Right kidney (tissue), 1 donor: ENCODE measurements at regions not wholly inside any gene's neighbourhood (a gene's known extent, or its start where the extent isn't known, plus 50 kb on each side); places are given as distances from the start of the nearest gene placed in this dataset.
A peak's percentile ranks its signal among the peaks of the same experiment; 100 is the strongest.

Source experiments
- DNase-seq: peaks from one replicate; pipeline ENCODE4 v3.0.0-alpha.2; 2016

DNA sequence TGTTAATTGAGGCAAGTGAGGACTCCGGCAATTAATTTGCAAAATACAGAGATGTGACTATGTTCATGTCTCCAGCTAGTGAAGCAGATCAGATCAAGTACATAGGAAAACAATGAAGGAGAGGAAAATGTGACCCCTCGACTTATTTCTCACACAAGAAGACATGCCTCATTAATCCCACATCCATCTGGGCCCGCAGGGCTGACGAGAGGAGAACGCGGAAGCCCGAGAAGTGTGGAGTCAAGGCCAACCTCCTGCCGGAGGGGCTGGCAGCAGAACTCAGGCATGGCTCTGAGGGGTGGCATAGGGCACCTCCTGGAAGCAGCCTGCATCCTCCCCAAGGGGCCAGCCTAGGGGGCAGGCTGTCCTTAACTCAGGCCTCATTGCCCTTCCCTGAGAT, 54.4 kb downstream of the ZNF503 start:
- DNase-seq: peak; percentile 47

GRCh38 chr10:75345738-75346137, 55.8 kb downstream of the ZNF503 start:
- no peak for DNase-seq

GRCh38 chr10:75344170-75344569, 57.4 kb downstream of the ZNF503 start:
- no peak for DNase-seq

DNA sequence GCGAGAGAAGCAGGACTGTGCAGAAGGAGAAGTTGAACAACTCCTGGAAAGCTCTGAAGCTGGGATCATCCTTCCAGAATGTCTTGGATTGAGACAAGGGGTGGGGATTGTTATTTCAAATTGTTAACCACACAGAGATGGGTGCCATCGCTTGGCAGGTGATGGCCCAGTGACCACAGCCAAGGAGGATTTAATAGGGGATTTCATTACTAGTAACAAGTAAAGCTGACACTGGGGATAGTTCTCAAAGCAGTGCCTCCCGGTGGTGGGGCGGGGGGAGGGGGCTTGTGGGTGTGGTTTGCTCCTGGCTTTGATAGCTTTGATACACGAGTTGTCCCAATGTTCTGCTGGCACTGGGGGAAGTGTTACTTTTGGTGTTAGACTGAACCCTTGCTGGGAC, 59.2 kb downstream of the ZNF503 start:
- no peak for DNase-seq

DNA sequence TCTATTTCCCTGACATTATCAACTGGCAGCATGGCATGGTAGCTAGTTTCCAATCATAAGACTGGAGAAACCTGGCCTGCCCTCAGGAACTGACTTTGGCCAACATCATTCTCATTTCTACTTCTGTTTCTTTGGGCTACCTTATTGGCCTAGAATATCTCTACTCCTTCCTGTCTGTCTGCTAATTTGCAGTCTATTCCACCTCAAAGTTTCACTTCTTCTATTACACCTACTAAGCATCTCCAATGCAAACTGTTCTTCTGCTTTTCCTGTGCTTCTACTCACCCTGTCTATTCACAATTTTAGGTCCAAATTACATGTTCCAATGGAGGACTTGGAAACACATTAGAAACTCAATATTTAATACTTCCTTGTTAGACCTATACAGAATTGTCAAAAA, 65.6 kb downstream of the ZNF503 start:
- no peak for DNase-seq

DNA sequence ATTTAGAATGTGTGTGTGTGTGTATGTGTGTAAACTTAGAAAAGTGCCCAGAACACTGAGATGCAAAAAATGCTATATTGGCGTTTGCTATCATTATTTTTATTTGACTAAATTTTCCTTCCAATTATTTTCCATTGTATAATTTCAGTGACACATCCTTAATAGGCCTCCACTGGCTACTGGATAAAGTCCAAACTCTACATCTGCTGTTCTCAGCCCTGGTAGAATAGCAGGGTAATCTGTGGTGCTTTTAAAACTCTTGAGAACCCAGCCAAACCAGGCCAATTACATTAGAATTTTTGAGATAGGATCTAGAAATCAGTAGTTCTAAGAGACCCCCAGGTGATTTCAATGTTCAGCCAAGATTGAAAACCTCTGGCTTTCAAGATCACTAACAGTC, 66.4 kb downstream of the ZNF503 start:
- DNase-seq: no peak

DNA sequence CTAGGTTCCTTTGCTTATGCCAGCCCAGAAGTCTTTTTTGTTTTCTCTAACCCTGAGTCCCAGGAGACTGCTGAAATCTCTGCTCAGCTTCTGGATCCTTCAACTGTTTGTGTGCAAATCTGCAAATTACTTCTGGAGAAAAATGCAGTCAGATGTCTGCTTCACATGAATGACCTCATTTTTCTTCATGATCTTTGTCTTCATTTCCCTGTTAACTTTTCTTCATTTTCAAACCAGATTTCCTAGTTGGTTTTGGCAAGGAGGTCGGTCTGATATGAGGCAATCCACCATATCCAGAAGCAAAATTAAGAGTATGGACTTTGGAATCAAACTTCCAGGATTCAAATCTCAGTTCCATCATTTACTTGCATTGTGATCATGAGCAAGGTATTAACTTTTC, 66.8 kb downstream of the ZNF503 start:
- no peak for DNase-seq

- no peak for DNase-seq
These were observed 69.5 kb downstream of the ZNF503 start for GRCh38 chr10:75332081-75332480.

- no peak for DNase-seq
These were observed 70.5 kb downstream of the ZNF503 start for GRCh38 chr10:75331081-75331480.

GRCh38 chr10:75329190-75329745, 72.3 kb downstream of the ZNF503 start:
- no peak for DNase-seq

DNA sequence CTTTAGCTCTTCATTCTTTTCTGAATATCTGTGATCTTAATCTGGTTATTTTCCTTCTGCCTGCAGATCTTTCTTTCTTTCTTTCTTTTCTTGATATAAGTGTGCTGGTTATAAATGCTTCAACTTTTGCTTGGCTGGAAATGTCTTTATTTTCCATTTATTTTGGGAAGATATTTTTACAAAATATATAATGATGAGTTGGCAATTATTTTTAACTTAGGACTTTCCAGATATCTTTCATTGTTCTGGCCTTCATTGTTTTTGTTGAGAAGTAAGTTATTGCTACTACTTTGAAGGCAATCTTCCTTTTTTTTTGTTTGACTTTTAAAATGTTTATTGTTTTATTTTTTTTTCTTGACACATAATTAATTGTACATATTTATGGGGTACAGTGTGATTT, 75.3 kb downstream of the ZNF503 start:
- DNase-seq: no peak

DNA sequence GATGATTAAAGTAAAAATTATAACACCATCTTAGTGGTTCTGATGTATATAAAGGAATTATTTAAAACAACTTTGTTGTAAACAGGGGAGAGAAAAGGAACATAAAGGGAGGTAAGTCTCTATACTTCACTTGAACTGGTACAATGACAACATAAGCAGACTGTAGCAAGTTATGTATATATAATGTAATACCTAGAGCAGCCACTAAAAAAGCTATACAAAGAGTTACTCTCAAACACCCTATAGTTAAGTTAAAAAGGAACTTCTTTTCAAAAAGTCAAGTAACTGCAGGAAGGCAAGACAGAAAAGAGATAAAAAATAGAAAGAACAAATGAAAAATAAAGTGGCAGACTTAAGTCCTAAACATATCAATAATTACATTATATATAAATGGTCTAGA, 82.3 kb downstream of the ZNF503 start:
- DNase-seq: no peak

DNA sequence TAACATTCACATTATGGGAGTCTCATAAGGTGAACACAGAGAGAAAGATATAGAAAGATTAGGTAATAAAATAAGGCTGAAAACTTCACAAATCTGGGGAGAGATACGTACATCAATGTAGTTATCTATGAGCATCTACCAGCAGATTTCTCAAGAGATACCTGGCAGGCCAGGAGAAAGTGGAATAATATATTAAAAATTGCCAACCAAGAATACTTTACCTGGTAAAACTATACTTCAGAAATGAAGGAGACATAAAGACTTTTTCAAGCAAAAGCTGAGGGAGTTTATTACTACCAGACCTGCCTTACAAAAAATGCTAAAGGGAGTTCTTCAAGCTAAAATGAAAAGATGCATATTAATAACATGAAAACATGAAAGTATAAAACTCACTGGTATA, 78.8 kb upstream of the COMTD1 start:
- no peak for DNase-seq

DNA sequence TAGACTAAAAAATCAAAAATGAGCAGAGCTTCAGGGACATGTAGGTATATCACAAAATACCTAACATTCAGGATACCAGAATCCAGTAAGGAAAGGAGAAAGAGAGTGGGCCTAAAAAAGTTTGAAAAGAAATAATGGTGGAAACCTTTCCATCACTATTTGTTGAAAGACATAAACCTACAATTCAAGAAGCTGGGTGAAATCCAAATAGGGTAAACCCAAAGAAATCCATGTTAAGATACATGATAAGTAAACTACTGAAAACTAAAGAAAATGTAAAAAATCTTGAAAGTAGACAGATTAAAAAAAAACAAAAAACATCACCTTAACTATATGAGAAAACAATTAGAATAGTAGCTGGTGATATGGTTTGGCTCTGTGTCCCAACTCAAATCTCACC, 76.7 kb upstream of the COMTD1 start:
- no peak for DNase-seq

- no peak for DNase-seq
These were observed 69.9 kb upstream of the COMTD1 start for GRCh38 chr10:75305675-75306074.

- no peak for DNase-seq
These were observed 69.1 kb upstream of the COMTD1 start for GRCh38 chr10:75304741-75305390.

DNA sequence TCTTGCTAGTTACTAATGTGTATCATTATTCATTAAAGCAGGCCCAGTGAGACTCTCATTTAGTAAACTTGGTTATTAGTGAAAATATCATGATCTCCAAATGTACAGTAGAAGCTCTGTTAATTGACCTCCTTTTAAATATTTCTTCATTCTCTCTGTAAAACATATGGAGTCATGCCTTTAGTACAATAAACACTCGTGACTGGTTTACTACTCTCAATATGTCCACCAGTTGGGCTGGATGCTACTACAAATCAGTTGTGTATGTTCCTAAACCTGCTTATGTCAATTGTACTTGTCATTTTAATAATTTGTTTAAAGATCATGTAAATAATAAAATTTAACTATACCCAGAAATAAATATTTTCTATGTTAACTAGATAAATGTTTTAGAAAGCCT, 68.6 kb upstream of the COMTD1 start:
- DNase-seq: no peak

GRCh38 chr10:75303045-75303777, 67.5 kb upstream of the COMTD1 start:
- no peak for DNase-seq

DNA sequence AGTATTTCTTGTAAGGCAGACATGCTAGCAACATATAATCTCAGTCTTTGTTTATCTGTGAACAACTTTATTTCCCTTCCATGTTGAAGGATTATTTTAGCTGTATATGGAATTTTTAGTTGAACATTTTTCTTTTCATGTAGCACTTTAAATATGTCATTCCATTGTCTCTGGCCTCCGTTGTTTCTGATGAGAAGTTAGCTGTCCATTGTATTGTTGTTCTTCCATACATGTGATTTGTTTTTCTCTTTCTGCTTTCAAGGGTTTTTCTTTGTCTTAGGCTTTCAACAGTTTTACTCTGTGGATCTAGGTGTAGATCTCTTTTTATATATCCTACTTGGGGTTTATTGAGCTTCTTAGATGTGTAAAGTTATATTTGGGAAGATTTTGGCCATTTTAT, 66.3 kb upstream of the COMTD1 start:
- DNase-seq: no peak

GRCh38 chr10:75297021-75297599, 61.4 kb upstream of the COMTD1 start:
- DNase-seq: no peak

DNA sequence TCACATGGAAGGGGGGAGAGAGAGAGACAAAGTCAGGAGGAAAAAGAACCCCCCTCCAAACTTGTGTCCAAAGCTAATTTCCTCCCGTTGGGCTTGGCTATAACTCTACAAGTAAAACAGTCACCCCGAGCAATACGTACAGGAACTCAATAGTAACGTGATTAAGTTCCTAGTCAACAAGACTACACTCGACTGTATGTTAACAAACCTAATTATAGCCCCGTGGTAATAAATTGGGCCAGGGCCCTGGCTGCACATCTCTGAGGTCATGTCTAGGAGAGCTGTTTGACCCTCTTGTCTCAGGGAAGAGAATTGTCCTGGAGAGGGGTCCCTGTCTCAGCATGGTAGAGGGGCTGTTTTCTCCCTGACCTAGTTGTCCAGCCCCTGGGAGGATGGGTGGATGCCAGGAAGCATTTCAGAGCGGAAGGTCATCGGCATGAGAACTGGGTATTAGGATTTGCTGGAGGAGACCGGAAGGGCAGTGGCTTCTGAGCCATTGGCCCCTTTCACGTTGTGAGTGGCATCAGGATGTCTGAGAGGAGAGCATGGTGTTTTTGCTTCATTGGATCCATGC, 60.2 kb upstream of the COMTD1 start:
- peak; percentile 58 for DNase-seq

DNA sequence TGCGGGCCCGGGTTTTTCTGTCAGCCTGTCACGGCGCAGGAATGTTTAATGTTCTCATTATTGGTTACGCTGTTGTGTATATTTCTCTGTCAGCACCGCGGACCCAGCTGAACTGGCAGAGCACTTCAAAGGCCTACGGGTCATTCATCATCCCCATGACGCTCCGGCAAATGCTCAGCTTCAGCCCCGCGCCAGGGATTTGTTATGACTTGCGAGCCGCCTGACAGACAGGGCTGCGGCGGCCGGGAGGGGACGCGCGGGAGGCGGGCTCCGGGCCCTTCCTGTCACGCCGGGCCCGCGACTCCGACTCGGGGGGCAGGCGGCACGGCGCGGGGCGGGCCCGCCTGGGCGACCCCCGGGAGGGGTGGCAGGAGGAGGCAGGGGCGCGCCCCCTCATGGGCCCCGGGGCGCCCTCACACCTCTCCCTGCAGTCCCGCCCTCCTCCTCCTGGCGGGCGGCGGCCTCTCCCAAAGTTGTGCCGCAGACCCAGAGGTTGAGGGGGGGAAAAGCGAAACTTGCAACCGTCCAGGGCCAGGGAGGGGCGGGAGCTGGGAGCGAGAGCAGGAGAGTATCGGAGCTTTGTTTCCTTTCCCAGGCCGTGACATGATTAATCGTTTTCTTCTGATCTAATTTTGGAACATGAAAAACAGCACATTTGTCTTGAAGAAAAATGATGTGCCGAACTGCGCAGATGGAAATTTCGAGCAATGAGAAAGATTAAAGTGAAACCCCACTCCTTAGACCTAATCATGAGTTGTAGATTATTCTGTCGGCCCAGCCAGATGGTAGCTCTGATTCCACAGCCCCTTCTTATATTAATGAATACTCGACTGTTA, 59.3 kb upstream of the COMTD1 start:
- DNase-seq: peak; percentile 83

DNA sequence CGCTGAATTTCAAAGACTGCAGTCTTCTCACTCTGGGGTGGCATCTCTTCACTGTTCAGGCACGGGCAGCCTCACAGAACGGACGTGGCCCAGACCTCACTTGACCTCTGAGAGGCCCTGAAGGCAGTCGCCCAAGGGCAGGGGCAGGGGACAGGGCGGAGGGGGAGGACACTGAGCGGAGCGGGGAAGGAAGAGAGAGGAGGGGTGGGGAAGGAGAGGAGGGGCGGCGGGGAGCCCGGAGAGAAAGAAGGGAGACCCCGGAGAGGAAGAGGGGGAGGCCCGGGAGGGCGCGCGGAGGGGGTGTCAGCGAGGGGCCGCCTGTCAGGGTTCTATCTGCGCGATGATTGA, 58.7 kb upstream of the COMTD1 start:
- no peak for DNase-seq
